Chondrocyte (in vitro differentiated cells): ENCODE measurements at regions not wholly inside any gene's neighbourhood (a gene's known extent, or its start where the extent isn't known, plus 50 kb on each side); places are given as distances from the start of the nearest gene placed in this dataset.

Source experiments
- DNase-seq: peaks from one replicate; pipeline ENCODE4 v3.0.0; 2021; ENCODE audit warnings: mixed read lengths, low spot score
- H3K27ac Mint-ChIP-seq: one replicate; pipeline ENCODE4 v1.8.0; 2021; ENCODE audit warnings: mild to moderate bottlenecking, moderate library complexity, mixed read lengths; ENCODE audit not compliant: unreplicated experiment
- H3K27me3 Mint-ChIP-seq: 2 replicates; pipeline ENCODE4 v1.8.0; 2021; ENCODE audit warnings: low read depth, mixed read lengths
- H3K36me3 Mint-ChIP-seq: 2 replicates; pipeline ENCODE4 v1.8.0; 2021; ENCODE audit warnings: low read depth, mixed read lengths
- H3K4me1 Mint-ChIP-seq: 2 replicates; pipeline ENCODE4 v1.8.0; 2021; ENCODE audit warnings: low read depth, mild to moderate bottlenecking, mixed read lengths
- H3K4me3 Mint-ChIP-seq: one replicate; pipeline ENCODE4 v1.8.0; 2021; ENCODE audit warnings: mild to moderate bottlenecking, moderate library complexity, mixed read lengths; ENCODE audit not compliant: unreplicated experiment
- H3K9me3 Mint-ChIP-seq: 2 replicates; pipeline ENCODE4 v1.8.0; 2021; ENCODE audit warnings: low read depth, mixed read lengths
- TF ChIP-seq, protein P1 (sequence below): fragments of 200-600 bp; sonication (generic); IDR thresholded peaks from 2 replicates; pipeline ENCODE4 v1.5.0; 2021; ENCODE audit warnings: antibody characterized with exemption, mild to moderate bottlenecking, moderate library complexity

DNA sequence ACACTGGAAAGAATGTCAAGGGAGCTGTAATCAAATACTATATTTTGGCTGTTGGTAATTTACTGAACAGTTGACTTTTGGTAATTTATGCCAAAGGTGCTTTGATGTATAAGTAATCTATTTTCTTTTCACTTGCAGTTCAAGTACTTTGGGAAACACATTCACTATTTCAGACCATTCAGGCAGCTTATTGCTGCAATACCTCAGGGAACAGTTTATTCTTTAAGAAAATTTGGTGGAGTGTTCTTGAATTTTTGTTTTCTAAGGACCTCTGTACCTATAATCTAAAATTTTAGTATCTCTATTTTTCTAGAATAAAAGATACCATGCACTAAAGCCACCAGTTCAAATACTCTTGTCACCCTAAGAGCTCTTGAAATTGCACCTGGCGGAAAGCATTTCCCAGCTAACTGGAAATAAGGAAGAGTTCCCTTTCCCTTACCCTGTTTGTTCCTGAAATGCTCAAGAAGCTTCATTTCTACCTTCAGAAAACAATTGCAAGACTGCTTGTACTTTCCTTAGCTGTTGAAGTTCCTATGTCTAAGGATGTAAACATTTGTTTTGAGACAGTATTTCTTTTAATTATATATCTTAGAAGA lies 633.5 kb upstream of the FAT1 start:
- no peak for DNase-seq
- Mint-ChIP-seq H3K27ac (no peak overlapping the region), H3K4me1 (peaks cover 13% of the 10 kb centered on the region), H3K36me3 (no peaks in the 10 kb centered on the region), H3K9me3 (no peaks in the 10 kb centered on the region), H3K27me3 (no peaks in the 10 kb centered on the region), H3K4me3 (no peak overlapping the region)
- TF ChIP-seq, protein P1, sequence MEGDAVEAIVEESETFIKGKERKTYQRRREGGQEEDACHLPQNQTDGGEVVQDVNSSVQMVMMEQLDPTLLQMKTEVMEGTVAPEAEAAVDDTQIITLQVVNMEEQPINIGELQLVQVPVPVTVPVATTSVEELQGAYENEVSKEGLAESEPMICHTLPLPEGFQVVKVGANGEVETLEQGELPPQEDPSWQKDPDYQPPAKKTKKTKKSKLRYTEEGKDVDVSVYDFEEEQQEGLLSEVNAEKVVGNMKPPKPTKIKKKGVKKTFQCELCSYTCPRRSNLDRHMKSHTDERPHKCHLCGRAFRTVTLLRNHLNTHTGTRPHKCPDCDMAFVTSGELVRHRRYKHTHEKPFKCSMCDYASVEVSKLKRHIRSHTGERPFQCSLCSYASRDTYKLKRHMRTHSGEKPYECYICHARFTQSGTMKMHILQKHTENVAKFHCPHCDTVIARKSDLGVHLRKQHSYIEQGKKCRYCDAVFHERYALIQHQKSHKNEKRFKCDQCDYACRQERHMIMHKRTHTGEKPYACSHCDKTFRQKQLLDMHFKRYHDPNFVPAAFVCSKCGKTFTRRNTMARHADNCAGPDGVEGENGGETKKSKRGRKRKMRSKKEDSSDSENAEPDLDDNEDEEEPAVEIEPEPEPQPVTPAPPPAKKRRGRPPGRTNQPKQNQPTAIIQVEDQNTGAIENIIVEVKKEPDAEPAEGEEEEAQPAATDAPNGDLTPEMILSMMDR: no peak

- Mint-ChIP-seq H3K4me1 (peaks cover 11% of the 10 kb centered on the region), H3K27ac (no peak overlapping the region), H3K36me3 (no peaks in the 10 kb centered on the region), H3K4me3 (no peak overlapping the region), H3K9me3 (no peaks in the 10 kb centered on the region), H3K27me3 (no peaks in the 10 kb centered on the region)
- no peak for DNase-seq
- TF ChIP-seq, protein P1: no peak
These were observed 634.2 kb upstream of the FAT1 start for GRCh38 chr4:187357821-187358220.

DNA sequence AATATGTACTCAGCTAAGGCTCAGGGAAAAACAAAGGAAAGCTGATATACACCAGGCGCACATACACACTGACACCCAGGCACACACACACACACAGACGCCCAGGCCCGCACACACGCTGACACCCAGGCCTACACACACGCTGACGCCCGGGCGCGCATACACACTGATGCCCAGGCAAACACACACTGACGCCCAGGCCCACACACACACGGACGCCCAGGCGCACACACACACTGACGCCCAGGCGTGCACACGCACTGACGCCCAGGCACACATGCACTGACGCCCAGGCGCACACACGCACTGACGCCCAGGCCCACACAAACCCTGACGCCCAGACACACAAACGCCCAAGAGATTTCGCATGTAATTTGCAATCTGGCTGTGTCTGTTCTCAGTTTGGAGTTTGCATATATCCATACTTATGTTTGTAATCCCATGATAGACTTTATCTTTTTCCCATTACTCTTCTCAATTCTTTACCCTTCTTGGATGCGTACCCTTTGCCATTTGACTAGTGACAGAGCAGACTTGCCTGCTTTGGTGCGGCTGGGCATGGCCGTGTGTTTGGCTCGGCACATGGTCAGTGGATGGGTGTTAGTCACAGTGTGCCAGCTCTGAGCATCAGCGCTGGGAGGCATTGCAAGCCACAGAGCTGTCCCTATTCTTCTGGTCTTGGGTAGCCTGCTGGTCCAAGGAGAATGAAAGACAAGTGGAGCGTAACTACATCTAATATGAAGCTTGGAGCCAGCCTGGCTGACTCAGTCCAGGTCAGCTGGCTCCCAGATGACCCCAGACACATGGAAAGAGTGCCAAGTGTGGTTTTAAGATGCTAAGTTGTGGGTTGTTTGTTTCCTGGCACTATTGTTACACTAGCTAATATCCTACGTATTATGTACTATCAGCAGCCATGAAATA lies 632.4 kb upstream of the ZFP42 start:
- no peaks in the 10 kb centered on the region for H3K27me3 Mint-ChIP-seq

GRCh38 chr4:187364401-187364800 lies 631.2 kb upstream of the ZFP42 start:
- H3K27me3 Mint-ChIP-seq: no peaks in the 10 kb centered on the region
- no peak overlapping the region for H3K4me3 Mint-ChIP-seq
- DNase-seq: no peak
- no peaks in the 10 kb centered on the region for H3K9me3 Mint-ChIP-seq
- TF ChIP-seq, protein P1: no peak
- peaks cover 31% of the 10 kb centered on the region for H3K4me1 Mint-ChIP-seq
- H3K36me3 Mint-ChIP-seq: peaks cover 1% of the 10 kb centered on the region
- no peak overlapping the region for H3K27ac Mint-ChIP-seq

More for the DNA sequence above, 632.4 kb upstream of the ZFP42 start:
- peaks cover 1% of the 10 kb centered on the region for H3K36me3 Mint-ChIP-seq
- no peak overlapping the region for H3K4me3 Mint-ChIP-seq
- DNase-seq: no peak
- TF ChIP-seq, protein P1: no peak
- no peak overlapping the region for H3K27ac Mint-ChIP-seq
- H3K9me3 Mint-ChIP-seq: no peaks in the 10 kb centered on the region
- peaks cover 26% of the 10 kb centered on the region for H3K4me1 Mint-ChIP-seq

DNA sequence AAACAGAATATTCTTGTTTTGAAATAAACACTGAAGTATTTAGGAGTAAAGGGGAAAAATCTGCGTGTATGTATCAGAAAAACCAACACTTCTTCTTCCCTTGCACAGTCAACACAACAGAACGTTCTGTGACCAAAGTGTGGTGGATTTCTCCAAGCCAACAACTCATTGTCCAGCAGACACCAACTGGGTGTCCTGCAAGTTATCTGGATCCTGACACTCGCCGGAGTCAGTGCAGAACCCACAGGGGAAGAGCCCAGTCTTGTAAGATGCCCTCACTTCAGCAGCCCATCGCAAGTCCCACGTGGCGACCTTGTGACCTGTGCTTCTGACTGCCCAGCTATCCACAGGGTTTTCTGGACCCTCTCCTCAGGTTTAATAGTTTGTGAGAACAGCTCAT lies 630.7 kb upstream of the ZFP42 start:
- H3K27me3 Mint-ChIP-seq: no peaks in the 10 kb centered on the region
- no peak overlapping the region for H3K27ac Mint-ChIP-seq
- no peak for DNase-seq
- TF ChIP-seq, protein P1: no peak
- peaks cover 1% of the 10 kb centered on the region for H3K36me3 Mint-ChIP-seq
- H3K4me3 Mint-ChIP-seq: no peak overlapping the region
- H3K9me3 Mint-ChIP-seq: no peaks in the 10 kb centered on the region
- peaks cover 31% of the 10 kb centered on the region for H3K4me1 Mint-ChIP-seq
